Uterus (tissue), 3 donors: ENCODE measurements at regions not wholly inside any gene's neighbourhood (a gene's known extent, or its start where the extent isn't known, plus 50 kb on each side); places are given as distances from the start of the nearest gene placed in this dataset.

Experiments used
- DNase-seq, 2 donors: peaks; one replicate each; pipeline ENCODE4 v3.0.0-alpha.2; 2019 to 2020
- H3K27ac ChIP-seq, 2 donors: fragments of 200-600 bp; sonication (generic); 1 replicate in 1 of 2; 2 replicates in 1 of 2; pipeline ENCODE4 v1.5.1; 2016 to 2018
- H3K27me3 ChIP-seq, 2 donors: fragments of 200-600 bp; sonication (generic); one replicate each; pipeline ENCODE4 v1.5.1; 2018 to 2019; ENCODE audit warnings: control low read depth in 1 of 2
- H3K36me3 ChIP-seq, 2 donors: fragments of 200-600 bp; sonication (generic); one replicate each; pipeline ENCODE4 v1.5.1; 2019; ENCODE audit warnings: control low read depth in 1 of 2
- H3K4me1 ChIP-seq, 2 donors: fragments of 200-600 bp; sonication (generic); one replicate each; pipeline ENCODE4 v1.5.1; 2018 to 2019; ENCODE audit warnings: control low read depth in 1 of 2
- H3K4me3 ChIP-seq, 2 donors: fragments of 200-600 bp; sonication (generic); 1 replicate in 1 of 2; 2 replicates in 1 of 2; pipeline ENCODE4 v1.5.1; 2018 to 2019; ENCODE audit warnings: mild to moderate bottlenecking in 1 of 2
- H3K9me3 ChIP-seq, 2 donors: fragments of 200-600 bp; sonication (generic); one replicate each; pipeline ENCODE4 v1.5.1; 2019; ENCODE audit warnings: control low read depth in 1 of 2
- CTCF ChIP-seq, 4 experiments: fragments of 200-600 bp in 2 of 4; fragments of 450-650 bp in 2 of 4; sonication (generic) in 2 of 4; IDR thresholded peaks; one replicate each; pipeline ENCODE4 v1.5.1; 2016 to 2019; ENCODE audit warnings: antibody characterized with exemption in 4 of 4, mild to moderate bottlenecking in 2 of 4, moderate library complexity in 1 of 4
- POLR2A ChIP-seq, 2 donors: fragments of 450-650 bp; IDR thresholded peaks; one replicate each; pipeline ENCODE4 v1.6.1; 2016; ENCODE audit warnings: antibody characterized with exemption in 2 of 2, mild to moderate bottlenecking in 1 of 2, moderate library complexity in 1 of 2
- intact Hi-C: fragments of 100-400 bp; cut with DNase I; formaldehyde crosslinking; loops from one replicate; pipeline ENCODE4 v1.15.1; 2023; ENCODE audit warnings: low total_unique reads
- donor health status: DM: yes; HTN: yes; CAD: no.

GRCh38 chr18:55663891-55664290 lies 75.9 kb upstream of the TCF4 start:
- intact Hi-C loops, result no loop called here
- Histone ChIP-seq H3K27me3 (no peaks in the 10 kb centered on the region), H3K4me3 (no peak overlapping the region), H3K9me3 (no peaks in the 10 kb centered on the region), H3K36me3 (no peaks in the 10 kb centered on the region), H3K4me1 (no peaks in the 10 kb centered on the region), H3K27ac (no peak overlapping the region)
- no peak for DNase-seq
- TF ChIP-seq CTCF (IDR thresholded peaks at IDR 0.05) (no peak), POLR2A (IDR thresholded peaks at IDR 0.05) (no peak)

- Histone ChIP-seq H3K27ac (no peak overlapping the region), H3K27me3 (no peaks in the 10 kb centered on the region), H3K36me3 (no peaks in the 10 kb centered on the region), H3K4me1 (no peaks in the 10 kb centered on the region), H3K4me3 (no peak overlapping the region), H3K9me3 (no peaks in the 10 kb centered on the region)
- no peak for DNase-seq
- no peak for TF ChIP-seq POLR2A (IDR thresholded peaks at IDR 0.05)
- TF ChIP-seq CTCF (IDR thresholded peaks at IDR 0.05), result no peak
- intact Hi-C loops, result no loop called here
These were observed 70.6 kb upstream of the TCF4 start for GRCh38 chr18:55658598-55658997.

- no peaks in the 10 kb centered on the region for H3K9me3 ChIP-seq
- H3K4me1 ChIP-seq, result no peaks in the 10 kb centered on the region
- TF ChIP-seq POLR2A (IDR thresholded peaks at IDR 0.05) (no peak), CTCF (IDR thresholded peaks at IDR 0.05) (no peak)
- H3K36me3 ChIP-seq, result no peaks in the 10 kb centered on the region
- intact Hi-C loops, result no loop called here
- no peaks in the 10 kb centered on the region for H3K27me3 ChIP-seq
- H3K4me3 ChIP-seq, result no peak overlapping the region
- no peak for DNase-seq
- H3K27ac ChIP-seq, result no peak overlapping the region
These were observed 69.8 kb upstream of the TCF4 start for GRCh38 chr18:55657572-55658331.

- intact Hi-C loops, result no loop called here
- no peaks in the 10 kb centered on the region for H3K4me1 ChIP-seq
- H3K36me3 ChIP-seq, result no peaks in the 10 kb centered on the region
- no peak overlapping the region for H3K4me3 ChIP-seq
- no peak for DNase-seq
- H3K27ac ChIP-seq, result no peak overlapping the region
- no peaks in the 10 kb centered on the region for H3K27me3 ChIP-seq
- TF ChIP-seq POLR2A (IDR thresholded peaks at IDR 0.05), result no peak
- TF ChIP-seq CTCF (IDR thresholded peaks at IDR 0.05), result no peak
- H3K9me3 ChIP-seq, result no peaks in the 10 kb centered on the region
These were observed 67.0 kb upstream of the TCF4 start for GRCh38 chr18:55654986-55655385.

GRCh38 chr18:55651236-55651635 lies 63.2 kb upstream of the TCF4 start:
- Histone ChIP-seq H3K27ac (no peak overlapping the region), H3K36me3 (no peaks in the 10 kb centered on the region), H3K4me3 (no peak overlapping the region), H3K4me1 (no peaks in the 10 kb centered on the region), H3K9me3 (no peaks in the 10 kb centered on the region), H3K27me3 (no peaks in the 10 kb centered on the region)
- TF ChIP-seq POLR2A (IDR thresholded peaks at IDR 0.05) (no peak), CTCF (IDR thresholded peaks at IDR 0.05) (no peak)
- intact Hi-C loops, result no loop called here
- no peak for DNase-seq
